Right atrium auricular region (tissue), 2 donors: ENCODE measurements at regions not wholly inside any gene's neighbourhood (a gene's known extent, or its start where the extent isn't known, plus 50 kb on each side); places are given as distances from the start of the nearest gene placed in this dataset.

ENCODE experiments used
- DNase-seq: peaks from one replicate; pipeline ENCODE4 v3.0.0-alpha.2; 2019; ENCODE audit warnings: low spot score
- H3K27ac ChIP-seq, 2 donors: fragments of 200-600 bp; sonication (generic); 1 replicate in 1 of 2; 2 replicates in 1 of 2; pipeline ENCODE4 v1.5.1; 2016 to 2019
- H3K27me3 ChIP-seq, 2 donors: fragments of 200-600 bp; sonication (generic); one replicate each; pipeline versions ENCODE4 v1.5.1 to v1.6.0; 2017 to 2019
- H3K36me3 ChIP-seq: fragments of 200-600 bp; sonication (generic); one replicate; pipeline ENCODE4 v1.5.1; 2016
- H3K4me1 ChIP-seq, 2 donors: fragments of 200-600 bp; sonication (generic); one replicate each; pipeline versions ENCODE4 v1.5.1 to v1.6.0; 2017 to 2019
- H3K4me3 ChIP-seq, 2 donors: fragments of 200-600 bp; sonication (generic); 1 replicate in 1 of 2; 2 replicates in 1 of 2; pipeline ENCODE4 v1.5.1; 2017 to 2019; ENCODE audit warnings: mild to moderate bottlenecking in 1 of 2, moderate library complexity in 1 of 2
- H3K9me3 ChIP-seq, 2 donors: fragments of 200-600 bp; sonication (generic); one replicate each; pipeline ENCODE4 v1.5.1; 2019
- TF ChIP-seq, protein P1 (sequence below), 2 donors: fragments of 200-600 bp; sonication (generic); IDR thresholded peaks; one replicate each; pipeline ENCODE4 v1.5.1; 2019; ENCODE audit warnings: antibody characterized with exemption in 2 of 2

DNA sequence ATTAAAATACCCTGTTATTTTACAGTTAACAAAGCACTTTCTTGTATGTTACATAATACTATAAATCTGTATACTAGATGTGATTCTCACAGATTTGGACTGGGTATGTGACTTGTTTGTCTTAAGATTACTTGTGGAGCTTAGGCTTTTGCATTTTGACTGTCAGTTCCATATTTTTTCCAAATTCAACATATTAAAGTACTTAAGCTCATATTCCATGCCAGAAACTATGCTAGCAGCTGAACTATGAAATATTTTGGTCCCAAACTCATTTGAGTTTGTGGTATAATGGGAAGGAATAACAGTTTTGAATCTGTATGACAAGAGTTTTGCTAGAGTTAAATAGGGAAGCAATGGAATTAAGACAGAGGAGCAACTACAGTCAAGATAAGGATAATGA, 841.4 kb downstream of the JRKL start:
- Histone ChIP-seq H3K9me3 (no peaks in the 10 kb centered on the region), H3K27me3 (no peaks in the 10 kb centered on the region), H3K4me1 (no peaks in the 10 kb centered on the region), H3K27ac (no peak overlapping the region), H3K4me3 (no peak overlapping the region), H3K36me3 (no peaks in the 10 kb centered on the region)
- no peak for DNase-seq
- TF ChIP-seq, protein P1, sequence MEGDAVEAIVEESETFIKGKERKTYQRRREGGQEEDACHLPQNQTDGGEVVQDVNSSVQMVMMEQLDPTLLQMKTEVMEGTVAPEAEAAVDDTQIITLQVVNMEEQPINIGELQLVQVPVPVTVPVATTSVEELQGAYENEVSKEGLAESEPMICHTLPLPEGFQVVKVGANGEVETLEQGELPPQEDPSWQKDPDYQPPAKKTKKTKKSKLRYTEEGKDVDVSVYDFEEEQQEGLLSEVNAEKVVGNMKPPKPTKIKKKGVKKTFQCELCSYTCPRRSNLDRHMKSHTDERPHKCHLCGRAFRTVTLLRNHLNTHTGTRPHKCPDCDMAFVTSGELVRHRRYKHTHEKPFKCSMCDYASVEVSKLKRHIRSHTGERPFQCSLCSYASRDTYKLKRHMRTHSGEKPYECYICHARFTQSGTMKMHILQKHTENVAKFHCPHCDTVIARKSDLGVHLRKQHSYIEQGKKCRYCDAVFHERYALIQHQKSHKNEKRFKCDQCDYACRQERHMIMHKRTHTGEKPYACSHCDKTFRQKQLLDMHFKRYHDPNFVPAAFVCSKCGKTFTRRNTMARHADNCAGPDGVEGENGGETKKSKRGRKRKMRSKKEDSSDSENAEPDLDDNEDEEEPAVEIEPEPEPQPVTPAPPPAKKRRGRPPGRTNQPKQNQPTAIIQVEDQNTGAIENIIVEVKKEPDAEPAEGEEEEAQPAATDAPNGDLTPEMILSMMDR (IDR thresholded peaks at IDR 0.05): no peak

DNA sequence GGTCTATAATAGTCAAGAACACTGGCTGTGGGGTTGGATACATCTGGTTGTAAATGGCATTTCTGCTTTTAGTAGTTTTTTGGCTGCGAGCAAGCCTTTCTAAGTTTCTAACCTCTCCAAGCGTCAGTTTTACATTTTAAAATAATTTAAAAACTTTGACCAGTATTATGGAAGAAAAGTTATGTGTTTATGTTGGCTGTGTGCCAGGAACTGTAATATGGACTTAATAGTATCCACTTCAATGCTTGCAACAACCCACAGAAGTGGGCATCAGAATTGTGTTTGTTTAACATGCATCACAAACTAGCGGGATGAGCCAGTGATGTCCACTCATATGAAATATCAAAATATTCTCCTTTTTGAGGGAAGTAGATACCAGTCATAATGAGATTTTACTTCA, 844.2 kb downstream of the JRKL start:
- DNase-seq: no peak
- H3K9me3 ChIP-seq: no peaks in the 10 kb centered on the region
- no peaks in the 10 kb centered on the region for H3K27me3 ChIP-seq
- H3K27ac ChIP-seq: no peak overlapping the region
- H3K36me3 ChIP-seq: no peaks in the 10 kb centered on the region
- H3K4me1 ChIP-seq: no peaks in the 10 kb centered on the region
- H3K4me3 ChIP-seq: no peak overlapping the region
- TF ChIP-seq, protein P1 (IDR thresholded peaks at IDR 0.05): no peak

DNA sequence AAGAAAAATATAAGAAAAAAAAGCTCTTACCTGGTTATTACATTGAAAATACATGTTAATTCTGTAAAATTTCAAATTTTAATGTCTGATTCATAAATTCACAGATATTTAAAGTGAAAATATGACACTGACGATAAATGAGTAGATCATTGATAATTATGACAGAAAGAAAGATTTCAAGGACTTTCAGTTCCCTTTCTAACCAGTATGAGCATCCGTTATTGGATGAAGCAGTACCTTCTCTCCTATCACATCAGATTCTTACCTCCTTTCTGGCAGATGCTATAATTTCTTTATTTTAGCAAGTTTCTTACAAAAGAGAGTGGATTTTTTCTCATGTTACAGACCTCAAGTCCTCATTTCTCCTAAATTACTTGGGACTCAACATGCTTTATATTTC, 847.3 kb downstream of the JRKL start:
- H3K4me1 ChIP-seq: no peaks in the 10 kb centered on the region
- H3K9me3 ChIP-seq: no peaks in the 10 kb centered on the region
- no peak for DNase-seq
- H3K36me3 ChIP-seq: no peaks in the 10 kb centered on the region
- no peak overlapping the region for H3K27ac ChIP-seq
- TF ChIP-seq, protein P1 (IDR thresholded peaks at IDR 0.05): no peak
- no peaks in the 10 kb centered on the region for H3K27me3 ChIP-seq
- no peak overlapping the region for H3K4me3 ChIP-seq

DNA sequence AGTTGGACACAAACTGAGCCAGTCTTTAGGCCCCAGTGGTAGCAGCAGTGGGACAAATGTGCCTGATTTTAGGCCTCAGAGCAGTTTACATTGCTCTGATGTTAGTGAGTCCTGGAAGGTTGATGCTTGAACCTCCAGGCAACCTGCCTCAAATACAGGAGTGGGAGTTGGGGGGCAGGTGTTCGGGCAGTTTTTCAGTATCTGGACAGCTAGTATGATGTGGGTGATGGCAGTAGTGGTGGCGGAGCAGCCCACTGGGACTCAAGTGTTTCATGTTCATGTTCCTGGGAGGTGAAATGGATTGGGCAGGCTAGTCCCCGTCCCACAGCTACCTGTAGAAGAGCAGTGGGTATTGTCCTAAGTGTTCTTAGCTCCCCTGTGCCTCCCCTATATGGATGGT, 857.8 kb downstream of the JRKL start:
- no peaks in the 10 kb centered on the region for H3K4me1 ChIP-seq
- no peaks in the 10 kb centered on the region for H3K36me3 ChIP-seq
- H3K9me3 ChIP-seq: peaks cover 0 to 6% of the 10 kb centered on the region in 2 donors
- TF ChIP-seq, protein P1 (IDR thresholded peaks at IDR 0.05): no peak
- no peaks in the 10 kb centered on the region for H3K27me3 ChIP-seq
- H3K4me3 ChIP-seq: no peak overlapping the region
- DNase-seq: no peak
- H3K27ac ChIP-seq: no peak overlapping the region

DNA sequence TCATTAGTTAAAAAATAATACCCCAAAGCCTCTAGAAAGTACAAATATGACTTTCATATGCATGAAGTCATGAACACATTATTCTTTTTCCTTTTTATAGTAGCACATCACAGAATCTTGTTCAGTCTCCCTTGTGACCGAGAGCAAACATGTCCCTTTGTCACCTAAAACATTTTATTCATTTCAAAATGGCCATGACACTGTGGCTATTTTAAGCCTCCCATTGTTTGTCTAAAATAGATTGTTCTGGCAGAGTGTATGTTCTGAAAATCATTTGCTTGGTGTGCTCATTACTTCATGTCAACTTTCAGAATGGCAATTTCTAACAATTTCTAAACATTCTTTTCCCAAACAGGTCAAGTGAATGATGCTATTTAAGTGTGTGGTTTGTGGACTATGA, 865.0 kb downstream of the JRKL start:
- Histone ChIP-seq H3K4me3 (no peak overlapping the region), H3K27ac (no peak overlapping the region), H3K9me3 (no peaks in the 10 kb centered on the region), H3K36me3 (no peaks in the 10 kb centered on the region), H3K27me3 (no peaks in the 10 kb centered on the region), H3K4me1 (no peaks in the 10 kb centered on the region)
- TF ChIP-seq, protein P1 (IDR thresholded peaks at IDR 0.05): no peak
- DNase-seq: no peak

DNA sequence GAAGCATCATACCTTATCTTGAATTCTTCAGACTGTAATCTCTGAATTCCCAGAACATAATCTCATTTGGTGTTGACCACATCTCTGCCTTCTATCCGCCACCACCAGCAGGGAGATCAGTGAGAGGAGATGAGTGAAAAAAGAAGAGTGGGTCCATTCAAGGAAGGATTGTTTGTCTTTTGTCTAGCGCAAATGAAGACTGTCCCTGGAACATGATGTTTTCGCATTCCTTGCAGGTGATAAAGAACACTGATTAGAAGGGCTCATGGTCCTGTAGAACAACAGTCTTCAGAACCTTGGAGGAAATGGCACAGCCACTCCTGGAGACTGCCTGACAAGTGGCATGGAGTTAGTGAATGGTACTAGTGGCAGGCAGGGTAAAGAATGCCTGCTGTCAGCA, 869.6 kb downstream of the JRKL start:
- Histone ChIP-seq H3K36me3 (no peaks in the 10 kb centered on the region), H3K4me1 (no peaks in the 10 kb centered on the region), H3K27ac (no peak overlapping the region), H3K4me3 (no peak overlapping the region), H3K27me3 (no peaks in the 10 kb centered on the region), H3K9me3 (no peaks in the 10 kb centered on the region)
- TF ChIP-seq, protein P1 (IDR thresholded peaks at IDR 0.05): no peak
- no peak for DNase-seq
